ENCODE measurements at regions not wholly inside any gene's neighbourhood (a gene's known extent, or its start where the extent isn't known, plus 50 kb on each side); places are given as distances from the start of the nearest gene placed in this dataset.

DNA sequence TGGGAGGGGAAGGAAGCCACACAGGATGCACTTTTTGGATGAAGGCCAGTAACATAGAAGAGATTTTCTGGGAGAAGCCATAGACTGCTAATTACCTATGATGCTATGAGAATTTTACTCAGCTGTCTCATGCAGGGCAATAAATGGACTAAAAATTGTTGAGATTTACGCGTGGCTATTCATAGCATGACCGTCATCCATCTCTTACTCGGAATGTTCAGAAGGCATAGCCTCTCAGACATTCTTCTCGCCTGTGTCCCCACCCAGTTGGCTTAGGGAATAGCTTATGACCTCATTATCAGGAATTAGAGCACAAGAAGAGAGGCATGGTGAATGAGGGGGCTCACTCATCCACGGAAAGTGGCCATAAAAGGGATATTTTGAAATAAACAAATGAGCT lies 107.9 kb upstream of the ATP10A start:
- DNase-seq, result no peak

GRCh38 chr15:25969886-25970285 lies 106.8 kb upstream of the ATP10A start:
- DNase-seq, result no peak

DNA sequence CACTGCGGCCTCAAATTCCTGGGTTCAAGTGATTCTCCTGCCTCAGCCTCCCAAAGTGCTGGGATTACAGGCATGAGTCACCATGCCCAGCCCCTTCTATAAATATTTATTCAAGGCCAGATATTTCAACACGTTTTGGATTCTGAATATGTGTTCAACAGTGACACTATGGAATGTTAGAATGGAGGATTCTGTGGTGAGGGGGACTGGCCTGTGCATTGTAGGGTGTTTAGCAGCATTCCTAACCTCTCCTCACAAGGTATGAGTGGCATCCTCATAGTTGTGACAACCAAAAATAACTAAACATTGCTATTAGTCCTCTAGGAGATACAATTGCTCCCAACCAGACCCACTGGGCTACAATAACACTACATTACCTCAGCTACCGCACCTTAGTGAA lies 104.0 kb upstream of the ATP10A start:
- DNase-seq, result no peak

DNA sequence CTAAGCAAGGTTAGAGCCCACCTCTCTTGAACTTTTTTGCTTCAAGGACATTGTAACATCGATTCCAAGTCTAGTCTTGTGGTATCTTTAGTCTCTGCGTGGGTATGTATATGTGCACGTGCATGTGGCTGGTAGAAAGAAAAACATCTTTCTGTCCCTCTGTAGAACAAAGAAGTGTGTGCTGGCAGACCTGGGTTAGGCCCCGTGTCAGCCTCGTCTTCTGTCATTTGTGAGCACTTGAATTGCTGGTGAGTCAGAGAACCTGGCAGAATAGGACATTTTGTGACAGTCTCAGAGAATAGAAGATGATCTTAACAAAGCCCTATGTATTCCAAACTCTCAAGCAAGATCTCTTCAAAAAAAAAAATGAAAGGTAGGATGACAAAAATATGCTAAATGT lies 102.2 kb upstream of the ATP10A start:
- DNase-seq, result peak in 28 of 56 donors; percentile 7 to 81 (median 38)

DNA sequence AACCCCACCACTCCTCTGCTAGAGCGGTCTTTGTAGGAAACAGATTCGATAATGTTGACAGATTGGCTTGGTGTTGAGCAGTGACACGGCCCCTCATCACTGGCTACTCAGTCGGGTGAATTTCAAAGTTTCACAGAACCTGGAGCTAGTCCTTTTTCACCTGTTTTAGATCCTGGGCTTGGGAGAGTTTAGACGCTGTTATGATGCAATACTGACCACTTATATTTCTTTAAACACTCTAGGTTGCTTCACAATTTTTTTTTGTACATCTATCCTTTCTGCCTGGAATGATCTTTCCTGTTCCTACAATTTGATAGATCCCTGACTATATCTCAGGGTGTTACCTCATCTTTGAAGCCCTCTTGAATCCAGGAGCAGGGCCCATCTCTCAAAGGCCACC lies 97.1 kb upstream of the ATP10A start:
- DNase-seq, result no peak

DNA sequence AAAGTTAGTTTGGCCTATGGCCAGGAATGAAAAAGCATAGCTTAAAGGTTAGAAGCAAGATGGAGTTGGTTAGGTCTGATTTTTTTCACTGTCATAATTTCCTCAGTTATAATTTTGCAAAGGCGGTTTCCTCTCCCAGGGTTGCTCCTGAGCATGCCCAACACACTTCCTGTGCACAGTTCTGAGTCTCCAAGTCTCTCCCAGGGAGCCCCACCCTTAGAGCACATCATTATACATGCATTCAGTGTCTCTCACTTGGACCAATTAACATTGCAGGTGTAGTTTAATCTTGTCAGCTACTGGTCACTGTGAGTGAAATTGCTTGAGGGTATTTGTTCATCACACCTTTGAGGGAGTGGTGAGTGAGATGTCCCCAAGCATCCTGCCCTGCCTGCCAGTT lies 96.0 kb upstream of the ATP10A start:
- no peak for DNase-seq

DNA sequence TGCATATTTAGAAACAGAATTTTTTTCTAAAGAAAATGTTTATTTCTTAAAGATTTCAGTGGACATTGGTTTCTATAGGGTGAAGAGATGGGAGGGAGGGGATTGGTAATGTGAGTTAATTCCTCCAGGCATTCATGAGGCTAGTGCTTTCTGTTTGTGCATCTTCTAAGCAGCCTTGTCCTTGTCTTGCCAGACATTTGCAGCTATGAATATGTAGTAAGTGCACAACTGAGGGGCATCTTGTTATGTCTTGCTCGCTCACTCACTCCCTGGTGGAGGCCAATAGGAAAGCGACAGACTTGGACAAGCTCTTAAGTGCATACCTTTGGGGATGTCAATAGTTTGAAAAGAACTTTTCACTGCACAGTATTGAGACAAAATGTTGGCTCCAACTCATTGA lies 92.5 kb upstream of the ATP10A start:
- DNase-seq, result no peak

DNA sequence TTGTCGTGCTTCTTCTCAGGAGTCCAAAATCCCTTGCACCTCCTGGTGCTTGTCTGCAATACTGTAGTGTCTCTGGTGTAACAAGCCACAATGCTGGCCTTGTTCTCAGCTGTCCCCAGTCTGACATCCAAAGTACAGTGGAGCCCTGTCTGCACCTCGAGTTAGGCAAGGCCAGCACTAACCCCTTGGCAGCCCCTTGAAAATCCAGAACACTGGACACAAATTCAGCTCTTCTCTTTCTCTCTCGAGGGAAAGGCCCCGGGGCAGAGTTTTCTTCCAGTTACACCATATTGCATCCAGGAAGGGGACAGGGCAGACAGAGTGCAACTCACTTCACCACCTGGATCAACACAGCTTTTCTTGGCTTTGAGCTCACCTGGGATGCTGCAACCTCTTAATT lies 91.3 kb upstream of the ATP10A start:
- no peak for DNase-seq

- no peak for DNase-seq
These were observed 86.9 kb upstream of the ATP10A start for GRCh38 chr15:25950014-25950413.

DNA sequence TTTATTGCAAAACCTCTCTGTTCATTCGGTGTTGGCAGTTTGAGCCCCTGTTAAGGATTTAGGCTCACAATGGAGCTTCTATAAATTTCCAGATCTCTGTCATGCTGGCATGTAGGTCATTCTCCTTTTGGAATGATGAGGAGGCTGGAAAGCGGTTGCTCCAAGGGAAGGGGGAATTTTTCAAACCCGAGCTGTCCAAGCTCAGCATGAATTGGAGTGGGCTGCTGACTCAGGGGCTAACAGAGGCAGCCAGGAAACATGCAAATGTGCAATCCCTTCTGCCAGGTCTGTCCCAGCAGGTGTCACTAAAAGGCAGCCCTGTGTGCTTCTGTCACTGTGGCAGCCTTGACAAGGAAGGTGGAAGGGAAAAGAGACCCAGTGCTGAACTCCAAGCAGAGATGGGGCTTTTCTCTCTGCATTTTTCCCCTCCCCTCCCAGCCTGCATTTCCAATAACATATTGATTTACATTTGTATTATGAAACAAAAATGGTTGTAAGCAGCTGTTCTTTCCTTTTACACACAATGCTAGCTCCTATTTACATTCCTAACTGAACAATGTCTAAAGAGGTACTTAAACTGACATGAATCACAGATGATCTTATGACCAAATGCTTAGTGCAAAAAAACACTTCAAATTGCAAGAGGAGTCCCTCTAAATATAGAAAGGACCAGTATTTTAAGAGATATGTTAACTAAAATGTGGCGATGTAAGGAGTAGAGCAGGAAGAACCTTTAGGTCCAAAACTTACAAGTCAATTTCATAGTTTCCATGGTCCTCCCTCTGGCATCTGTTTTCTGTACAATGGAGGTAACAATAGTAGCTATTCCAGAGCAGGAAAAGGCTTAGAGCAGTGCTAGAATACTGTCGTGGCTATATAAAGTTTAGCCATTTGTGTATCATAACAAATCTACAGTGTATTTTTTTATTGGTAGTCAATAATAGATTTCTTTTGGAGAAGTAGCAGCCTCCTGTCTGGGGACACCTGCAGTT lies 84.5 kb upstream of the ATP10A start:
- DNase-seq, result peak in 16 of 56 donors; percentile 4 to 43 (median 14)

DNA sequence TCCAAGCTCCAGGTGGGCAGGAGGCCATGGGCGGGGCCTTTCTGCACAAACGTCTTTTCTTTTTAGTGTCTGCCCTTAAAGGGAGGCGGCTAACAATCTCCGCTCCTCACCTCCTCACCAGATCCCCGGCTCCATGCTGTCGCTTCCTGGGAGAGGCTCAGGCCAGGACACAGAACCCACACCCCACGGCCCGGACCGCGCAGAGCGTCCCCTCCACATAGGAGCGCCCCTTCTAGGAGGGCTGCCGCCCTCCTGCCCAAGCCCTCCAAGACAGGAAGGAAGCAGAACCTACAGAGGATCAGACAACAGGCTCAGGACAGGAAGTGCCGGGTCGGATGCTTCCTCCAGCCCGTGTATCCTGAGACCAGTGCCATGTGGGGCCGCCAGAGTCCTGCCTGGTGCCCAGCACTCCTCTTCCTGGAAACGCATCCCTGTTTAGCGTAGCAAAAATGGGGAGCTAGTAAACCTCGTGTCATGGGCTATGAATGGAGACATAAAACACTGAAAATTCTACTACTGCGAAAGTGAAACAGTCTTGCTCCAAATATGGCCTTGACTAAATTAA lies 83.2 kb upstream of the ATP10A start:
- no peak for DNase-seq

DNA sequence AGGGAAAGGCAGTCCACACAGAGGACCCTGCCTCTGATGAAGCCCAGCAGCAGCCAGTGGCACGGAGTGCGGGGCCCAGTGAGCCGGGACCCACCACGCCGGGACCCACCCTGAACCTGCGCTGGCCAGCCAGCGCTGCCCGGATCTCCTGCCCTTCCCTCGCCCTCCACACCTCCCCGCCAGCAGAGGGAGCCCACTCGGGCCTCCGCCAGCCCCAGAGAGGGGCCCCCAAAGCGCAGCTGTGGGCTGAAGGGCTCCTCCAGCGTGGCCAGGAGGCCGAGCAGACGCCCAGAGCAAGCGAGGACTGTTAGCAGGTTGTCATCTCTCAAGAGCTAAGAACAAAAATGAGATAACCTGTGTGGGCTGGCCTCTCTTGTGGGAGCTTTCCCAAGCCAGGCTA lies 81.3 kb upstream of the ATP10A start:
- DNase-seq, result no peak

DNA sequence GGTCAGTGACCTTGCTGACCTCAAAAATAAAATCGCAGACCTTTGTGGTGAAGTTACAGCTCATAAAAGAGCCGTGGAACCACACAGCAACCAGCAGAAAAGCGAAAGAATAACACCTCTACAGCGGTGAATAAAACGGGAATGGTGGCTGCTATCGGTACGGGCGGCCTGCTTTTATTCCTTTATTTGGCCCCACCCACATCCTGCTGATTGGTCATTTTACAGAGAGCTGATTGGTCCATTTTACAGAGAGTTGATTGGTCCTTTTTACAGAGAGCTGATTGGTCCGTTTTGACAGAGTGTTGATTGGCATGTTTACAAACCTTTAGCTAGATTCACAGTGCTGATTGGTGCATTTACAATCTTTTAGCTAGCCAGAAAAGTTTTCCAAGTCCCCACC lies 80.7 kb upstream of the ATP10A start:
- no peak for DNase-seq

DNA sequence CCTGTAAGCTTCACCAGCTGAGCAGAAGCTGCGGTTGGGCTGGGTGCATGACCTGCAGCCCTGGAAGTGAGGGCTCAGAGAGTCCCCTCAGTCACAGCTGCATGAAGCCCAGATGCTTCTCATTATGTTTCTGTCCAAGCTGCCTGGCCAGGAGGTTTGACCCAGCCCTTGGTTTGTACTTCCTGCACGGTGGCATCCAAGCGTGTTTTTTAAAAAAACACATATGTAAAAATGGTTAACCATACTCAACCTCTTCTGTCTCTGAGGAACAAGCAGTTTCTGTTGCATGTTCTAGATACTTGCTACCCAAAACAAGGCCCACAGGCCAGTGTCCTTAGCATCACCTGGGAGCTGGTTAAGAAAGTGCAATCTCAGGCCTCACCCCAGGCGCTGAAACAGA lies 76.0 kb upstream of the ATP10A start:
- DNase-seq, result no peak

DNA sequence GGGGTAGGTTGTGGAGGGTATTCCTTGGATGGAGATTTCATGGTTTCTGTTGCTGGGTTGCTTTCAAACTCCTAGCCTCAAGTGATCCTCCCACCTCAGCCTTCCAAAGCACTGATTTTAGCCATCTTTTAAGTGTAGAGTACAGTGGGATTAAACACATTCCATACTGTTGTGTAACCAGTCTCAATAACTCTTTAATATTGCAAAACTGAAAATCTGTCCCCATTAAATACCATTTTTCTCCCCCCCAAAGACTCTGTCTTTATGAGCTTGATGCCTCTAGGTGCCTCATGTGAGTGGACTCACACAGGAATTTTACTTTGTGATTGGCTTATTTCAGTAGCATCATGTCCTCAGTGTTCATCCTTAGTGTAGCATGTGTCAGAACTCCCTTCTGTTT lies 74.7 kb upstream of the ATP10A start:
- no peak for DNase-seq

GRCh38 chr15:25936004-25936403 lies 72.9 kb upstream of the ATP10A start:
- DNase-seq, result peak in 1 of 56 donors; percentile 10

DNA sequence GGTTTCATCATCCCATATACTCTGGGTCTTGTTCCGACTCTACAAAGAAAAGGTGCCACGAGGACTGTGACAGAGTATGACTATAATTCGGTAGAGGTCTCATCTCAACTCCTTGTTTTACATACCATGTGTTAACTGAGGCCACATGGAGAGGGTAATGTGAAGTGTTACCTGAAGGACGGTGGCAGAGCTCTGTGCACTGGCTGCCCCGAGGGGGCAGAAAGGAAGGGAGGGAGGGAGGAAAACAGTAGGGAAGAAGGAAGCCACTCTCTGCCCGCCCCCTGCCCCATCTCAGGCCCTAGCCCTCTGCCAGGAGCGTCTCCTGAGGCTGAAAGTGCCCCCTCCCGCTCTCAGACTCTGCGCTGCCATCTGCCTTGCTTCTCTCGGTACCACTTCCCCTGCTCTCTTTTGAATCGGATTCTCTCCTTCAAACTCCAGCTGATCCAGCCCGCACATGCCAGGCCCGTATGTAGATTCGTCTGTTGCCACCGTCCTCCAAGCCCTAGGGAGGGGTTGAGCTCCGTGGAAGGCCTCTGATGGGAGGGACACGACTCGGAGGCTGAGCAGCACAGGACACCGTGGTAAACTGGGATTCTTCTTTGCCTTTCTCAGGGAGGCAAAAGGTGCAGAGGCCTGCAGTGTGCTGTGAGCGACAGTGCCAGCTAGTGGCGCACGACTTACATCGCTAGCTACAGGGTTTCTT lies 70.5 kb upstream of the ATP10A start:
- peak in 28 of 56 donors; percentile 1 to 62 (median 19) for DNase-seq

DNA sequence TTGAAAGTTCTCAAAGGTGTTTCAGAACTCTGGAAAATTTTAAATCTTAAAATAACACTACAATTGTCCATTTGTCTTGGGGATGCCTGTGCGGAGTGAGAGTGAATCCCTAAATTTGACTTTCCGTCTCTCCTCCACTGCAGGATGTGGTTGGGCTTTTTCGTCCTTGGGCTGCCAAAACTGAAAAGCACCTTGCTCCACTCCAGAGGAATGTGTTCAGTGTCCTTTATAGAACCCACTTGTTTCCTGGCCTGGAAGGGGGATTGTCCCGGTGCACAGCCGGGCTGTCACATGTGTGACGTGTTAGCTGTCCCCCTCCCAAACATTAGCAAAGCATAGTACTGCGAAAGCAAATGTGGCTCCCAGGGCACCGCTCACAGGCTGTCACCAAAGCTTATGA lies 69.6 kb upstream of the ATP10A start:
- DNase-seq, result no peak

DNA sequence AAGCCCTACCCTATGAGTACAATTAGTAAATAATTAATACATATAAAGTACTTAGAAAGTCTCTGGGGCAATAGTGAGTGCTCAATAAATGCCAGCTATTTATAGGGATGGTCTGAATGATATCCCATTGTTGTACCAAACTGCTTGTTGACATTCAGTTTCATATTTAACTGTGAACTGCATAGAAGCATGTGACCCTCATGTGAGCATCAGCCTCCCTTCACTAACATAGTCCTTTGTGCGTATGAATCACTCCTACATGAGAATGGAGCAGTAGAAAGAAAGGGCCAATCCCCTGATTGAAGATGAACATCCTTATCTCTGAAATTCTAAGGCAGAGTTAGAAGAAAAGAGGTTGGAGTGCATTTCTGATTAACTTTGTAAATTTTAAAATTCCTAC lies 68.7 kb upstream of the ATP10A start:
- DNase-seq, result no peak

GRCh38 chr15:25930931-25931330 lies 67.8 kb upstream of the ATP10A start:
- no peak for DNase-seq
